ENCODE measurements at regions not wholly inside any gene's neighbourhood (a gene's known extent, or its start where the extent isn't known, plus 50 kb on each side); places are given as distances from the start of the nearest gene placed in this dataset.

- TF ChIP-seq POLR2AphosphoS5 (IDR thresholded peaks at IDR 0.05) (no peak), POLR2A (IDR thresholded peaks at IDR 0.05) (no peak), CTCF (IDR thresholded peaks at IDR 0.05) (no peak)
- Histone ChIP-seq H3K27ac (no peak overlapping the region), H3K9me3 (no peaks in the 10 kb centered on the region), H3K27me3 (replicated peaks; ENCODE audit: insufficient read depth) (no peaks in the 10 kb centered on the region), H3K4me3 (no peak overlapping the region), H3K36me3 (no peaks in the 10 kb centered on the region), H3K4me1 (replicated peaks) (no peaks in the 10 kb centered on the region)
- intact Hi-C loops (cut with DNase I) = no loop called here
- DNase-seq (ENCODE audit: low spot score) = no peak
- 53% methylated on average over 6 of the region's 6 CpGs for WGBS
Observed at GRCh38 chr4:37533286-37534033, 152.7 kb downstream of the RELL1 start.

- no peaks in the 10 kb centered on the region for H3K9me3 ChIP-seq
- no peaks in the 10 kb centered on the region for H3K4me1 ChIP-seq (replicated peaks)
- H3K36me3 ChIP-seq = no peaks in the 10 kb centered on the region
- intact Hi-C loops (cut with DNase I) = no loop called here
- no peak overlapping the region for H3K27ac ChIP-seq
- H3K27me3 ChIP-seq (replicated peaks; ENCODE audit: insufficient read depth) = no peaks in the 10 kb centered on the region
- DNase-seq (ENCODE audit: low spot score) = no peak
- WGBS = 95% methylated on average over 2 of the region's 2 CpGs
- TF ChIP-seq POLR2AphosphoS5 (IDR thresholded peaks at IDR 0.05) (no peak), POLR2A (IDR thresholded peaks at IDR 0.05) (no peak), CTCF (IDR thresholded peaks at IDR 0.05) (no peak)
- no peak overlapping the region for H3K4me3 ChIP-seq
Observed at GRCh38 chr4:37531151-37531550, 155.0 kb downstream of the RELL1 start.

- no peak for TF ChIP-seq POLR2AphosphoS5 (IDR thresholded peaks at IDR 0.05)
- no peak for TF ChIP-seq CTCF (IDR thresholded peaks at IDR 0.05)
- TF ChIP-seq POLR2A (IDR thresholded peaks at IDR 0.05) = no peak
- no peak overlapping the region for H3K27ac ChIP-seq
- no peaks in the 10 kb centered on the region for H3K4me1 ChIP-seq (replicated peaks)
- intact Hi-C loops (cut with DNase I) = no loop called here
- H3K9me3 ChIP-seq = no peaks in the 10 kb centered on the region
- no peak for DNase-seq (ENCODE audit: low spot score)
- no peaks in the 10 kb centered on the region for H3K27me3 ChIP-seq (replicated peaks; ENCODE audit: insufficient read depth)
- H3K36me3 ChIP-seq = no peaks in the 10 kb centered on the region
- 93% methylated on average over 9 of the region's 9 CpGs for WGBS
- no peak overlapping the region for H3K4me3 ChIP-seq
Observed at GRCh38 chr4:37530451-37530850, 155.7 kb downstream of the RELL1 start.

GRCh38 chr4:37528166-37528885 is 157.8 kb downstream of the RELL1 start:
- Histone ChIP-seq H3K9me3 (no peaks in the 10 kb centered on the region), H3K36me3 (no peaks in the 10 kb centered on the region), H3K27me3 (replicated peaks; ENCODE audit: insufficient read depth) (no peaks in the 10 kb centered on the region), H3K27ac (no peak overlapping the region), H3K4me3 (no peak overlapping the region), H3K4me1 (replicated peaks) (no peaks in the 10 kb centered on the region)
- intact Hi-C loops (cut with DNase I) = no loop called here
- TF ChIP-seq CTCF (IDR thresholded peaks at IDR 0.05) = peak in 1 of 4 experiments; percentile 18
- no peak for TF ChIP-seq POLR2AphosphoS5 (IDR thresholded peaks at IDR 0.05)
- no peak for TF ChIP-seq POLR2A (IDR thresholded peaks at IDR 0.05)
- peak; percentile 24 for DNase-seq (ENCODE audit: low spot score)
- WGBS = 60% methylated on average over 6 of the region's 6 CpGs
